Kasumi-1 (cell line): ENCODE measurements at regions not wholly inside any gene's neighbourhood (a gene's known extent, or its start where the extent isn't known, plus 50 kb on each side); places are given as distances from the start of the nearest gene placed in this dataset.
"Not testable (repeated sequence)": the region's sequence is repeated elsewhere in the genome, so short reads cannot be mapped to it uniquely, and the experiment has no call there.

Source experiments
- DNase-seq, 2 experiments: peaks; one replicate each; lab custom pipeline; 2025; lab: John Stamatoyannopoulos, UW

DNA sequence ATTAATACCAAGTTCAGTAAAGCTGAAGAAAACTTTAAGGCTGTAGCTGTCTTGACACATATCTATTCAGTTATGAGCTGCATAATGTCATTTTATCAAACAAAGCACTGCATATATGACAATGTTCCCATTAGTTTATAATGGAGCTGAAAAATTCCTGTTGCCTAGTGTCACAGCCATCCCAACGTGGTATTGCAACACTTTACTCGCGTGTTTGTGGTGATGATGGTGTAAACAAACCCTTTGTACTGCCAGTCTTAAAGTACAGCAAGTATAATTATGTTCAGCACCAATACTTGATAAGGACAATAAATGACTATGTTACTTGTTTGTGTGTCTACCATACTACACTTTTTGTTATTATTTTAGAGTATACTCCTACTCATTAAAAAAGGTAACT, 1415.6 kb upstream of the PCDH7 start:
- no peak for DNase-seq

GRCh38 chr4:29307256-29307655, 1412.9 kb upstream of the PCDH7 start:
- no peak for DNase-seq

- DNase-seq: no peak
Observed at GRCh38 chr4:29307755-29308154, 1412.4 kb upstream of the PCDH7 start.

DNA sequence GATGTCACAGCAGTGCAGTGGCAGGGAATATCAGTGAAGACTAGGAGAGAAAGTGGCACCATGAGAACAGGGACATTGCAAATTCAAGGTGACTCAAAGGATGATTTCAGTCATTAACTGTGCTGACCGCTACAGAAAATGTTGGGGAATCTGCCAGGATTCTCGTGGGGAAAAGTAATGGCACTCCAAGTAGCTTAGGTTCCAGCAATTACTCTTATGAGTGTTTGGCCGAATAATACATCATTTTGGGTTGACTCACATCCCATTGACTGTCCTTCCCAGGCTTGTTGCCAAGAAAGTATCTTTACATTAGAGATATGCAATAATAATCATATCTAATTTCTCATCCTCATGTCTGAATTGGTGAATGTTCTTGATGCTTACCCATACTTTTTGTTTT, 1411.1 kb upstream of the PCDH7 start:
- no peak for DNase-seq

- DNase-seq: no peak
Observed at GRCh38 chr4:29310252-29310651, 1409.9 kb upstream of the PCDH7 start.

DNA sequence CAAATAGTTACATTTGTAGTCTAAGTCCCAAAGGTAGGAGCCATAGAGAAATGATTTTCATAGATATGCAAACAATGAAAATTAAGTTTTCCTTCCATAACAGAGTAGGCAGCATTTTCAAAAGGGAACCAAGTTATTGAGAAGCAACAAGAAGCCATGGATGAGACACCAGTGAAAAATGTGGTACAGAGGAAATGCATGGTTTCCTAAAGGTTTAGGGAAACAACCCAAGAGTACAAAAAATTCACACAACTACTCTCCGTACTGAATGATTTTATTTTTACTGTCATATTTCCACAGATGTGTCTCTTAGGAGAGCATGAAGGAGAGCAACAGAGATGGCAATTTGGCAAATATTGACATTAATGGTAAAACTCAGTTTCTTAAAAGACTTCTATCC, 1408.9 kb upstream of the PCDH7 start:
- DNase-seq: peak in 1 of 2 experiments; percentile 13

- DNase-seq: no peak
Observed at GRCh38 chr4:29319663-29320340, 1400.4 kb upstream of the PCDH7 start.

DNA sequence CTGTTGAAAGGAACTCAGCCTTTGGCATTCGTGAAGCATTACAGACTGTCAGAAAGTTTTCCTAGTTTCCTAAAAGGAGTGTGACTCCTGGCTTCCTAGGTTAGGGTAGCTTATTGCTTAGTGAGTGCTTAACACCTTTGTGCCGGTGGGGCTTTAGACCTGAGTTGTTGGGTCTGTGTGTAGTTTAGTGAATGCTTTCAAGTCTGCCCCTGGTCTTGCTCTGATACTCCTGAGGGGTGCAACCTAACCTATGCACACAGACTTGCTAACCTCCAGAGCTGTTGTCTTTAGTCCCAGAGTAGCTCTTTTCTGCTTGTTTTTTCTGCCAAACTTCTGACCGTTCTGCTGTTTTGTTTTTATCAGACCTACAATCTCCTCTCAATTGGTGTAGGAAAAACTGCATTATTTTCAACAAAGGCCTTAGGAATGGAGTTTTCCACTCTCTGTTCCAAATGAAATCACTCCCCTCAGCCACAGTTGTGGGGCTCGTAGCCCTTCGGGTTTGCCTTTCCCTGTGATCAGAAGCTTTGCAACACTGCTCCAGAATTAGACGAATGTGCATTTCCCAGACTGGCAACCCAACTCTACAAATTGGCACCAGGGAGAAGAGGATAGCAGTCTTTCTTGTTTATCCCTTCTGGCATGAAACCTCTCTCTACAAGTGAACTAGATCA, 1399.1 kb upstream of the PCDH7 start:
- no peak for DNase-seq

DNA sequence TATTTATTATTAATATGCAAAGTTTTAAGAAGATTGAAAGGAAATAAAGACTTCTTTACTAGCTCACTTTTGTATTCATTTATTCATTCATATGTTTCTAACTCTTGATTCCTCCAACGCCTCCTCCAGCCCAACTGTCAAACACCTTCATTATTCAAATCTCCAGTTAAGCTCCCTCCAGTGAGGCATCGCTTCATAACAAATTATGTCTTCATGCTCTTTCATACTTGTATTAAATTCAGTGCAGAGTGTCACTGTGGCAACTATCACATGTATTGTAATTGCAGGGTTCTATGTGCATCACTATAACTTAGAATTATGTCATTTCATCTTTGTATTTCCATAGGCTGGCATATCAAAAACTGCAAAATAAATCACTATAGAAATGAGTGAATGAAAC, 1394.2 kb upstream of the PCDH7 start:
- no peak for DNase-seq

DNA sequence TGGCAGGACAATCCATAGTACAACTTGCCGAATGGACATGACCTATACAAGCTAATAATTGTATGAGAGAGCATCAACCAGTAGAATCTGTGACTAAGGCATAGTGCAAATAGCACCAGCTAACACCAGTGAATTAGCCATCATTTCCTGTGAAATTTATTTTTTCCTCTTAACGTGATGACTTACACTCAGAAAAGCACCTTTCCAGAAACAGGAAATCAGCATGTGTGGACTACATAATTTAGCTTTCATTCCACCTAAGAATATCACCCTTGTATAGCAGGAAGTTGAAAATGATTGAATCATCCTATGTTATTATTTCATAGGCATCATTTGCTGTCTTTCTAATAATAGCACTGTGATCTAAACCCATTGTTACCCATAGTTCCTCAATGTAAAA, 1393.4 kb upstream of the PCDH7 start:
- DNase-seq: no peak

GRCh38 chr4:29336861-29337260, 1383.3 kb upstream of the PCDH7 start:
- no peak for DNase-seq

DNA sequence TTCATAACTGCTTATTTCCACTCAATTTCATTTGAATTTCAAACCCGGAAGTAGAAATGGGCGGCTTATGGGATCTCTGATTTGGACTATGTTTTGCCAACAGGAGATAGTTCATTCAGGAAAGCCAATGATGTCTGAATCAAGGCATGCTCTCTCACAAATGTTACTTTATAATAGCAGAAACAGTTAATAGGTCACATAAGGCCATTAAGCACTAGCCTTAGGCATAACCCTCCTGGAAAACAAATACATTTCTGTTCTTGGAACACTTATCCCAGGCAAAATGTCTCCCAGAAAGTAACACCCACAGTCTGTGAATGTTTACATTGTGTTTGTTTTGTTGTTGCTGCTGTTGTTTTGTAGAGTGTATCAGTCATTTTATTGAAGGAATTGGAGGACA, 1347.2 kb upstream of the PCDH7 start:
- DNase-seq: no peak

DNA sequence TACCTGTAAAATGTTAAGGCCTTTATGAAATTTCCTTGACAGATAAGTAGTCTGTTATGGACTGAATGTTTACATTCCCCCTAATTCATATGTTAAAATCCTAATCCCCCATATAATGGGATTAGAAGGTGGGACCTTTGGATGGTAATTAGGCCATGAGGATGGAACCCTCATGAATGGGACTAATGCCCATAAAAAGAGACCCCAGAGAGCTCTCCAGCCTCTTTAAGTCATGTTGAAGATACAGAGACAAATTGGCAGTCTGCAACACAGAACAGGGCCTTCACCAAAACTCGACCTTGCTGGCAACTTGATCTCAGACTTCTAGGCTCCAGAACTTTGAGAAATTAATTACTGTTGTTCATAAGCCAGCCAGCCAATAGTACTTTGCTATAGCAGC, 1344.5 kb upstream of the PCDH7 start:
- no peak for DNase-seq

GRCh38 chr4:29378237-29378636, 1341.9 kb upstream of the PCDH7 start:
- not testable (repeated sequence) for DNase-seq

GRCh38 chr4:29390921-29391320, 1329.2 kb upstream of the PCDH7 start:
- no peak for DNase-seq

DNA sequence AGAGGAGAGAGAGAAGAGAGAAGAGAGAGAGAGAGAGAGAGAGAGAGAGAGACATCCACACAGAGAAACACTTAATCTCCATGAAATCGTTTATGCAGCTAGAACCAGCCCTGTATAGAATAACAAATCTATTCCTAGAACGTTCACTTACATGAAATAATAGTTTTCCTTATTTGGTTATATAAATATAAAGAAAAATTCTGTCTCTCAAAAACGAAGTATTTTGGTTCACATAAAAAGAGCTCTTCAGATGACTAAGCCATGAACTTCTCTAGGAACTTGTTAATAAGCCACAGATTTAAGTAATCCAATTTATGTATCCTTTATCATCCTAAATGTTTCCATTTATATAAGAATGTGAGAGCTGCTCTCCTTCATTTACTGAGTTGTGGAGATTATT, 1315.1 kb upstream of the PCDH7 start:
- no peak for DNase-seq

GRCh38 chr4:29415771-29416170, 1304.4 kb upstream of the PCDH7 start:
- DNase-seq: peak in 1 of 2 experiments; percentile 7

GRCh38 chr4:29423836-29424721, 1296.1 kb upstream of the PCDH7 start:
- DNase-seq: no peak

- DNase-seq: no peak
Observed at GRCh38 chr4:29453303-29453820, 1266.8 kb upstream of the PCDH7 start.

DNA sequence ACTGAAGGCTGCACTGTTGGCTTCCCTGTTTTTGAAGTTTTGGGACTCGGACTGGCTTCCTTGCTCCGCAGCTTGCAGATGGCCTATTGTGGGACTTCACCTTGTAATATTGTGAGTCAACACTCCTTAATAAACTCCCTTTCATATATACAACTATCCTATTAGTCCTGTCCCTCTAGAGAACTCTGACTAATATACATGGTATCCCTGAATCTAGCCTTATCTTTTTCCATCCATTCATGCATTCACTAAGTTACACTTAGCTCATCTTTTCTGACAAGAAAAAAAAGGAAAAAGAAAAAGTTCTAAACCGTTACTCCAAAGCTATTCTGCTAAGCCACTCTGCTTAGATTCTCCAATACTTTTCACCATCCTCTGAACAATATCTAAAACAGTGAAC, 1260.2 kb upstream of the PCDH7 start:
- no peak for DNase-seq

- peak in 1 of 2 experiments; percentile 9 for DNase-seq
Observed at GRCh38 chr4:29467044-29467717, 1253.0 kb upstream of the PCDH7 start.
